ENCODE measurements at regions not wholly inside any gene's neighbourhood (a gene's known extent, or its start where the extent isn't known, plus 50 kb on each side); places are given as distances from the start of the nearest gene placed in this dataset.

DNA sequence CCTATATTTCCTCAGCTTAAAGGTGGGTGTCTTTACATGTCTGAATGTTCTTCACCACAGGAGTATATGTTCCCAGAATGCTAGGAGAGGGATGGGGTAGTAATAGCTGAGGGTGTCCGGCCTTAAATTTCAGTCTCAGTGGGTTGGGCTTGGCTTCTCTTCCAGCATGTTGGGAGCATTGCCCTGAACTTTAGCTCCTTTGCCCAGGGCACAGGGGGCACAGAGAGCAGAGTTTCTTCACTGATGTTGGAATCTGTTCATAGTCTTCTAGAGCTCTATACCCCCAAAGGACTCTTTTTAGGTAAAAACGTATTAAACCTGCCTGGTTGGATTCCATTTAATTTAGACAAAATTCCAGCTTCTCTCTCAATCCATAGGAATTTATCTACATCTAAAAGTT lies 154.4 kb upstream of the GCFC2 start:
- TF ChIP-seq, protein P1, sequence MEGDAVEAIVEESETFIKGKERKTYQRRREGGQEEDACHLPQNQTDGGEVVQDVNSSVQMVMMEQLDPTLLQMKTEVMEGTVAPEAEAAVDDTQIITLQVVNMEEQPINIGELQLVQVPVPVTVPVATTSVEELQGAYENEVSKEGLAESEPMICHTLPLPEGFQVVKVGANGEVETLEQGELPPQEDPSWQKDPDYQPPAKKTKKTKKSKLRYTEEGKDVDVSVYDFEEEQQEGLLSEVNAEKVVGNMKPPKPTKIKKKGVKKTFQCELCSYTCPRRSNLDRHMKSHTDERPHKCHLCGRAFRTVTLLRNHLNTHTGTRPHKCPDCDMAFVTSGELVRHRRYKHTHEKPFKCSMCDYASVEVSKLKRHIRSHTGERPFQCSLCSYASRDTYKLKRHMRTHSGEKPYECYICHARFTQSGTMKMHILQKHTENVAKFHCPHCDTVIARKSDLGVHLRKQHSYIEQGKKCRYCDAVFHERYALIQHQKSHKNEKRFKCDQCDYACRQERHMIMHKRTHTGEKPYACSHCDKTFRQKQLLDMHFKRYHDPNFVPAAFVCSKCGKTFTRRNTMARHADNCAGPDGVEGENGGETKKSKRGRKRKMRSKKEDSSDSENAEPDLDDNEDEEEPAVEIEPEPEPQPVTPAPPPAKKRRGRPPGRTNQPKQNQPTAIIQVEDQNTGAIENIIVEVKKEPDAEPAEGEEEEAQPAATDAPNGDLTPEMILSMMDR (conservative IDR thresholded peaks at IDR 0.05 in 1 of 2, IDR thresholded peaks at IDR 0.05 in 1 of 2; ENCODE audit: low read depth in 1 of 2, low read length in 2 of 2) = no peak
- no peak for TF ChIP-seq EZH2 (IDR thresholded peaks at IDR 0.05; ENCODE audit: low read length, missing control alignments)
